ENCODE measurements at regions not wholly inside any gene's neighbourhood (a gene's known extent, or its start where the extent isn't known, plus 50 kb on each side); places are given as distances from the start of the nearest gene placed in this dataset.

DNA sequence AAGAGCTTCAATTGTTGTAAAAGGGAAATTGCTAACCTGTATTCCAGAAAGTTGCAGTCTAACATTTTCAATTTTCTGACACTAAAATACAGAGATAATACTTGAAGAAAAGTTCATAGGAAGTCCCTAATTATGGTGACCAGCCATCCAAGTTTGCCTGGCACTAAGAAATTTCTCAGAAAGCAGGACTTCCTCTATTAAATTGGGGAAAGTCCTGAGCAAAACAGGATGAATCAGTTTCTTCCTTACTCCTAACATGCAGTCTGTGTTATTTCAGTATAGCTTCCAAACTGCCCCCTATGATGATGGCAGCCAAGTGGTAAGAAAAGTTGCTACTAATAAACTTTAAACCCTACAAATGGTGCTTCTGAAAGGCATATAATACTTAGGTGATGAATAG, 133.5 kb upstream of the SGO1 start:
- ATAC-seq: no peak
- no peak for TF ChIP-seq ZFP30 (CRISPR knock-in tag; IDR thresholded peaks at IDR 0.05)

DNA sequence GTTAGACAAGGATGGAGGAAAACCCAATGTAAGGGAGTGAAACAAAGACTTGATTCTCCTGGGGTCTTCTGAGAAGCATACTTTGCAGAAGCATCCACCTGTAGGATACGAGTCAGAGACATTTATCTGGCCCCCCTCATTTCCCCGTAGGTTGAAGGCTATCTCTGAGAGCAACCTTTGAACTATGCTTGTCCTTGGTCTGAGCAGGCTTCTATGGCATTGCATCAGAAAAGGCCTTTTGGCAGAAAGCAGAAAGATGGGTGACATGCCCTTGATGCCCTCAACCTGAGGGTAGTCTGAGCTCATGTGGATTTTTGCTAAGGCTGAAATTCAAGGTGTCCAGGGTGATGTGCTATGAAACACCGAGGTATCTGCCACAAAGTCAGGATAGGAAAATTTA, 131.6 kb upstream of the SGO1 start:
- ATAC-seq: no peak
- TF ChIP-seq, protein P1, sequence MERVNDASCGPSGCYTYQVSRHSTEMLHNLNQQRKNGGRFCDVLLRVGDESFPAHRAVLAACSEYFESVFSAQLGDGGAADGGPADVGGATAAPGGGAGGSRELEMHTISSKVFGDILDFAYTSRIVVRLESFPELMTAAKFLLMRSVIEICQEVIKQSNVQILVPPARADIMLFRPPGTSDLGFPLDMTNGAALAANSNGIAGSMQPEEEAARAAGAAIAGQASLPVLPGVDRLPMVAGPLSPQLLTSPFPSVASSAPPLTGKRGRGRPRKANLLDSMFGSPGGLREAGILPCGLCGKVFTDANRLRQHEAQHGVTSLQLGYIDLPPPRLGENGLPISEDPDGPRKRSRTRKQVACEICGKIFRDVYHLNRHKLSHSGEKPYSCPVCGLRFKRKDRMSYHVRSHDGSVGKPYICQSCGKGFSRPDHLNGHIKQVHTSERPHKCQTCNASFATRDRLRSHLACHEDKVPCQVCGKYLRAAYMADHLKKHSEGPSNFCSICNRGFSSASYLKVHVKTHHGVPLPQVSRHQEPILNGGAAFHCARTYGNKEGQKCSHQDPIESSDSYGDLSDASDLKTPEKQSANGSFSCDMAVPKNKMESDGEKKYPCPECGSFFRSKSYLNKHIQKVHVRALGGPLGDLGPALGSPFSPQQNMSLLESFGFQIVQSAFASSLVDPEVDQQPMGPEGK (CRISPR knock-in tag; IDR thresholded peaks at IDR 0.05; ENCODE audit: borderline replicate concordance): no peak
- no peak for TF ChIP-seq ZFP3 (CRISPR knock-in tag; IDR thresholded peaks at IDR 0.05)
- no peak for TF ChIP-seq SNAI2 (CRISPR knock-in tag; IDR thresholded peaks at IDR 0.05)
- no peak for TF ChIP-seq ZNF565 (CRISPR knock-in tag; conservative IDR thresholded peaks at IDR 0.05; ENCODE audit: low read depth)
- no peak for TF ChIP-seq PPARA (CRISPR knock-in tag; IDR thresholded peaks at IDR 0.05; ENCODE audit: borderline replicate concordance)
- no peak for TF ChIP-seq TCF4 (CRISPR knock-in tag; IDR thresholded peaks at IDR 0.05; ENCODE audit: borderline replicate concordance)
- no peak for TF ChIP-seq BACH2 (CRISPR knock-in tag; IDR thresholded peaks at IDR 0.05; ENCODE audit: borderline replicate concordance)
- TF ChIP-seq TOX (CRISPR knock-in tag; IDR thresholded peaks at IDR 0.05; ENCODE audit: borderline replicate concordance): no peak
- TF ChIP-seq ESRRG (CRISPR knock-in tag; IDR thresholded peaks at IDR 0.05): no peak
- TF ChIP-seq ISL1 (CRISPR knock-in tag; IDR thresholded peaks at IDR 0.05): no peak
- TF ChIP-seq, protein P2, sequence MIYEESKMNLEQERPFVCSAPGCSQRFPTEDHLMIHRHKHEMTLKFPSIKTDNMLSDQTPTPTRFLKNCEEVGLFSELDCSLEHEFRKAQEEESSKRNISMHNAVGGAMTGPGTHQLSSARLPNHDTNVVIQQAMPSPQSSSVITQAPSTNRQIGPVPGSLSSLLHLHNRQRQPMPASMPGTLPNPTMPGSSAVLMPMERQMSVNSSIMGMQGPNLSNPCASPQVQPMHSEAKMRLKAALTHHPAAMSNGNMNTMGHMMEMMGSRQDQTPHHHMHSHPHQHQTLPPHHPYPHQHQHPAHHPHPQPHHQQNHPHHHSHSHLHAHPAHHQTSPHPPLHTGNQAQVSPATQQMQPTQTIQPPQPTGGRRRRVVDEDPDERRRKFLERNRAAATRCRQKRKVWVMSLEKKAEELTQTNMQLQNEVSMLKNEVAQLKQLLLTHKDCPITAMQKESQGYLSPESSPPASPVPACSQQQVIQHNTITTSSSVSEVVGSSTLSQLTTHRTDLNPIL (CRISPR knock-in tag; IDR thresholded peaks at IDR 0.05; ENCODE audit: low read depth): no peak

DNA sequence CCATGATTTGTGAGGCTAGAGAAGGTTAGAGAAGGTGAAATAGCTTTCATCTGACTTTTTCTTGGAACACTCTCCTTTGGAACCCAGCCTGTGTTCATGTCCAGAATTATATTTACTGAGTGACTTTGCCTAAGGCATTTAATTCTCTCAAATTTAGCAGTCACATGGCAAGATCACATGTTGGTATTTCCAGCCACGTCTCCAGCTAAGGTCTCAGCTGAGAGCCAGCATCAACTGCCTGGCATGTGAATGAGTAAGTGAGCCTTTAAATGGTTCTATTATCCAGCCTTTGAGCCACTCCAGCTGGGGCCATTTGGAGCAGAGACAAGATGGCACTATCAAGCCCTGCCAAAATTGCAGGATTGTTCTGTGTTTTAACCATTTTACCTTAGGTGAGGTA, 130.2 kb upstream of the SGO1 start:
- no peak for ATAC-seq
- no peak for TF ChIP-seq BACH2 (CRISPR knock-in tag; IDR thresholded peaks at IDR 0.05; ENCODE audit: borderline replicate concordance)
- TF ChIP-seq, protein P3, sequence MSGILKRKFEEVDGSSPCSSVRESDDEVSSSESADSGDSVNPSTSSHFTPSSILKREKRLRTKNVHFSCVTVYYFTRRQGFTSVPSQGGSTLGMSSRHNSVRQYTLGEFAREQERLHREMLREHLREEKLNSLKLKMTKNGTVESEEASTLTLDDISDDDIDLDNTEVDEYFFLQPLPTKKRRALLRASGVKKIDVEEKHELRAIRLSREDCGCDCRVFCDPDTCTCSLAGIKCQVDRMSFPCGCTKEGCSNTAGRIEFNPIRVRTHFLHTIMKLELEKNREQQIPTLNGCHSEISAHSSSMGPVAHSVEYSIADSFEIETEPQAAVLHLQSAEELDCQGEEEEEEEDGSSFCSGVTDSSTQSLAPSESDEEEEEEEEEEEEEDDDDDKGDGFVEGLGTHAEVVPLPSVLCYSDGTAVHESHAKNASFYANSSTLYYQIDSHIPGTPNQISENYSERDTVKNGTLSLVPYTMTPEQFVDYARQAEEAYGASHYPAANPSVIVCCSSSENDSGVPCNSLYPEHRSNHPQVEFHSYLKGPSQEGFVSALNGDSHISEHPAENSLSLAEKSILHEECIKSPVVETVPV (CRISPR knock-in tag; IDR thresholded peaks at IDR 0.05): no peak
- TF ChIP-seq ISL1 (CRISPR knock-in tag; IDR thresholded peaks at IDR 0.05): peak; percentile 25; the same call in 1 of the 2 replicates

DNA sequence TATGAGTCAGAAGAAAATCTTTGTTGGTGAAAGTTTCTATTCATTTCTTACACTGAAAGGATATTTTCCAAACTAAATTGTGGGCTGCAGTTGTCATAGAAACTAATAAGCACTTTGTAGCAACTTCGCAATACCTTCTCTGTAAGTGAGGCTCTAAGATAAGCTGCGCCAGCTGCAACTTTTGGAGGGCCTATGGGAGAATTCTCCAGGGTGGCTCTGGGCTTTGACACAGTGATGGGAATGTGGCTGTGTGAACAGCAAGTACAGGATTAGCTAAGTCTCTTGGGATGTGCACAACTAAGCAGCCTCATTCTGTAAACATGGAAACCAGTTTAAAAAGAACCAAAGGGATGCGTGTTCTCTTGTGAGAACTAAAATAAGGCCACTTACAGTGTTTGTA, 124.6 kb upstream of the SGO1 start:
- ATAC-seq: no peak
- TF ChIP-seq BACH2 (CRISPR knock-in tag; IDR thresholded peaks at IDR 0.05; ENCODE audit: borderline replicate concordance) (no peak), GLIS3 (CRISPR knock-in tag; IDR thresholded peaks at IDR 0.05) (no peak), ZC3H10 (CRISPR knock-in tag; IDR thresholded peaks at IDR 0.05) (no peak), TOX (CRISPR knock-in tag; IDR thresholded peaks at IDR 0.05; ENCODE audit: borderline replicate concordance) (no peak)

DNA sequence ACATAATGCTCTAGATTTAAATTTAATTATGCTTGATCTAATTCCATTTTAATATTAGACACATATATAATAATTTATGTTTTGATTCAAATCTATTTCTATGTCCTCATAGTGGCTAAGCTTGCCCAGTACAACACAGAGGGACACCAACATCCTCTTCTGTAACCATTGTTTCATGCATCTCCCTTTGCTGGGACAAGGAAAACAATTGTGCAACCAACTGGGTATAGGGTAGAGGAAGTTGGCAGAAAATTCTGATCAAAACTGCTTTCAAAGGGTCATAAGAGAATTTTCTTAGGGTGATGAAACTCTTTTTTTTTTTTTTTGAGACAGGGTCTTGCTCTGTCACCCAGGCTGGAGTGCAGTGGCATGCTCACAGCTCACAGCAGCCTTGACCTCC, 121.4 kb upstream of the SGO1 start:
- TF ChIP-seq ZNF8 (CRISPR knock-in tag; IDR thresholded peaks at IDR 0.05): no peak
- no peak for ATAC-seq

DNA sequence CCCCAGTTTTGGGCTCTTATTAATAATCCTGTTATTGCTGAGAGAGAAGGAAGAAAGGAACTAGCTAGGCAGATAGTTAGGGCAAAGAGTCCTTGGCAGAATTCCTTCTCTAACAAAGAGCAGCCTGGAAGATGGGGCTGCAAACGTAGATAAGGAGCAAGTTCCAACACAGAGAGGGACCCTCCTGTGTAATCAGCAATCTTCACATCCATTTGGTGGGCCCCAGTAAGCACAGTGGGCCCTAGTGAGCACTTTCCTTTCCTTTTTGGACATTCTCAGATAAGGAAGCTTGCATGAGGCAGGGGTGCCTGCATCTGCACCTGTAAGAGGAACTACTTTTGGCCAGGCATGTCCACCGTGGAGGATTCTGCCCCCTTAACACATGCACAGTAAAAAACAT, 119.6 kb upstream of the SGO1 start:
- ATAC-seq: no peak
- no peak for TF ChIP-seq BACH2 (CRISPR knock-in tag; IDR thresholded peaks at IDR 0.05; ENCODE audit: borderline replicate concordance)

DNA sequence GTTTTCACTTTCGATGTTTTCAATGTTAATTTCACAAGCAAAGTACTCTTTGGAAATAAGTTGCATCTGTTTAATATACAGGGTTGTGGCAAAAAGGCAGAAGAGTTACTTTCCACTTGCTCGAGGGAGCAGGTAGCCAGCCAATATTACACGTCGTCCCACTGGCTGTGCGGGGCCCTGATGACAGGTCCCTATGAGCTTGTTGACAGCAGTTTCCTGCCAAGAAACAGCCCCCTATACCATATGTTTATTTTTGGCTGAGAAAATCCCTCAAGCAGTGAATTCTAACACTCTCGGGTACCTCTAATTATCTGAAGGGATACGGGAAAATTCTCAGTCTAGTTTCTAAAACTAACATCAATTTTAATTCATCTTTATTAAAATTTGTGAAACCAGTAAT, 116.8 kb upstream of the SGO1 start:
- TF ChIP-seq OSR1 (CRISPR knock-in tag; IDR thresholded peaks at IDR 0.05): no peak
- ATAC-seq: no peak

DNA sequence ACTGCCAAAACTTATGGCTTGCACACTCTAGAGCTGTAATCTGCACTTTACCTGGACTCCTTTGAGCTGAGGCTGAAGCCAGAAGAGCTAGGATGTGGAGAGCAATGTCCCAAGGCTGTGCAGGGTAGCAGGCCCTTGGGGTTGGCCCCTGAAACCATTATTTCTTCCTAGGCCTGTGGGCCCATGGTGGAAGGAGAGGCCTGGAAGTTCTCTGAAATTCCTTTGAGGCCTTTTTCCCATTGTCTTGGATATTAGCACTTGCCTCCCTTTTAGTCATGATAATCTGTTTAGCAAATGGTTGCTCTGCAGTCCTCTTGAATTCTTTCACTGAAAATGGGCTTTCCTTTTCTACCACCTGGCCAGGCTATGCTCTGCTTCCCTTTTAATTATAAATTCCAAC, 102.0 kb upstream of the SGO1 start:
- no peak for ATAC-seq

More for the DNA sequence above, 102.0 kb upstream of the SGO1 start:
- TF ChIP-seq PPARA (CRISPR knock-in tag; IDR thresholded peaks at IDR 0.05; ENCODE audit: borderline replicate concordance) (no peak), OSR1 (CRISPR knock-in tag; IDR thresholded peaks at IDR 0.05) (no peak), ZFP3 (CRISPR knock-in tag; IDR thresholded peaks at IDR 0.05) (no peak), ZNF565 (CRISPR knock-in tag; conservative IDR thresholded peaks at IDR 0.05; ENCODE audit: low read depth) (no peak), ZC3H10 (CRISPR knock-in tag; IDR thresholded peaks at IDR 0.05) (no peak), ISL1 (CRISPR knock-in tag; IDR thresholded peaks at IDR 0.05) (no peak), RARB (CRISPR knock-in tag; IDR thresholded peaks at IDR 0.05) (no peak), ZFP30 (CRISPR knock-in tag; IDR thresholded peaks at IDR 0.05) (no peak), CSDC2 (CRISPR knock-in tag; IDR thresholded peaks at IDR 0.05) (no peak), SNAI2 (CRISPR knock-in tag; IDR thresholded peaks at IDR 0.05) (no peak), GLIS3 (CRISPR knock-in tag; IDR thresholded peaks at IDR 0.05) (no peak), ESRRG (CRISPR knock-in tag; IDR thresholded peaks at IDR 0.05) (no peak), ZNF8 (CRISPR knock-in tag; IDR thresholded peaks at IDR 0.05) (no peak), TCF4 (CRISPR knock-in tag; IDR thresholded peaks at IDR 0.05; ENCODE audit: borderline replicate concordance) (no peak)
- TF ChIP-seq, protein P1 (CRISPR knock-in tag; IDR thresholded peaks at IDR 0.05; ENCODE audit: borderline replicate concordance): no peak
- TF ChIP-seq, protein P4, sequence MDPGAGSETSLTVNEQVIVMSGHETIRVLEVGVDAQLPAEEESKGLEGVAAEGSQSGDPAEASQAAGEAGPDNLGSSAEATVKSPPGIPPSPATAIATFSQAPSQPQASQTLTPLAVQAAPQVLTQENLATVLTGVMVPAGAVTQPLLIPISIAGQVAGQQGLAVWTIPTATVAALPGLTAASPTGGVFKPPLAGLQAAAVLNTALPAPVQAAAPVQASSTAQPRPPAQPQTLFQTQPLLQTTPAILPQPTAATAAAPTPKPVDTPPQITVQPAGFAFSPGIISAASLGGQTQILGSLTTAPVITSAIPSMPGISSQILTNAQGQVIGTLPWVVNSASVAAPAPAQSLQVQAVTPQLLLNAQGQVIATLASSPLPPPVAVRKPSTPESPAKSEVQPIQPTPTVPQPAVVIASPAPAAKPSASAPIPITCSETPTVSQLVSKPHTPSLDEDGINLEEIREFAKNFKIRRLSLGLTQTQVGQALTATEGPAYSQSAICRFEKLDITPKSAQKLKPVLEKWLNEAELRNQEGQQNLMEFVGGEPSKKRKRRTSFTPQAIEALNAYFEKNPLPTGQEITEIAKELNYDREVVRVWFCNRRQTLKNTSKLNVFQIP (CRISPR knock-in tag; IDR thresholded peaks at IDR 0.05; ENCODE audit: borderline replicate concordance, low read depth): no peak

Data from SK-N-SH treated with all-trans-retinoic acid at 6 μM for 48 hours (cell line).